Germinal center (tissue), 1 donor: ENCODE measurements at regions not wholly inside any gene's neighbourhood (a gene's known extent, or its start where the extent isn't known, plus 50 kb on each side); places are given as distances from the start of the nearest gene placed in this dataset.
A peak's percentile ranks its signal among the peaks of the same experiment; 100 is the strongest.

Source experiments
- DNase-seq: peaks from one replicate; pipeline ENCODE4 v3.0.0; 2012; ENCODE audit warnings: mixed read lengths, low spot score

GRCh38 chr11:128327274-128327673 is 260.1 kb downstream of the ETS1 start:
- no peak for DNase-seq

GRCh38 chr11:128326791-128327190 is 260.6 kb downstream of the ETS1 start:
- no peak for DNase-seq

DNA sequence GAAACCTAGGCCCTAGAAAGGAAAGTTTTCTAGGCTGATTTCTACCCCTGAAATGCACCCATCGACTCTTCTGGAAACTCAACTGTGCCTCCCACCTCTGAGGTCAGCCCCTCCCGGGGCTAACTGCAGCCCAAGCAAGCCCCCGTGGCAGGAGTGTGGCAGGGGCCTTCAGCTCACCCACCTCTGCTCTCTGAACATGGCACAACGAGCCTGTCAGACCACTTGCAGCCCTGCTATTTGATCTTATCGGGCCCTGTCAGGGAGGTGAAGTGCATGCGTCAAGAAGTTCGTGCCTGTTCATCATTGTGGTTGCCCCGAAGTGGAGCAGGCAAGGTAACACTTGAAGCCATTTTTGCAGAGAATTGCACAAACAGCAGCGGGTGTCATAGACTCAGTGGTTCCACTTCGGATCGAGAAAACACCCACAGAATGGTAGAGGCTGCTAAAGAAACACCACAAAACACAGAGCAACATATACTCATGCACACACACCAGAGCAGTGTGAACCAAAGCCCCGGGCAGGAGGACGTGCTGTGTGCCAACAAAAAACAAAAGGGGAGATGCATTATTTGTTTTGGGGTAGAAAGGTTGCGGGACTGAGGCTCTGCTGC is 262.7 kb downstream of the ETS1 start:
- DNase-seq, result no peak

DNA sequence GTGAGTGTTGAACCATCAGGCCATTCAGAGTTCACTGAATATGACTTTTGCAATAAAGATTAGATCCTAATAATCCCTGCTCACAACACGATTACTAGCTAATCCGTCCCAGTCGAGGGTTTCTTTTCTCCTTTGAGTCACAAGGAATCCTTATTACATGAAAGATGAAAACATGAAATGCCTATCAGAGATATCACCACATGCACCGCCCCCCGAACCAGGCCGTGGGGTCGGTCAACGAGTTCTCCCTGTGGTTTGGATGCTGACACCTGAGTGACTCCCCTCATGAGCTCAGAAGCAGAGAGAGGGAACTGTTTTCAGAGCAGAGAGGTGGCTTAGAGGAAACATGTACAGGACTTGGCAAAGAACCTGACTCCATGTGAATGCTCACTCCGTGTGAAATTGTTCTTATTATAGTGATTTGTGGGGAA is 263.3 kb downstream of the ETS1 start:
- DNase-seq, result no peak

- DNase-seq, result peak; percentile 45
Measured at GRCh38 chr11:128323381-128323780, 264.0 kb downstream of the ETS1 start.

- DNase-seq, result peak; percentile 15
Measured at GRCh38 chr11:128318856-128319474, 268.4 kb downstream of the ETS1 start.

- DNase-seq, result no peak
Measured at GRCh38 chr11:128316541-128317227, 270.7 kb downstream of the ETS1 start.

- DNase-seq, result no peak
Measured at GRCh38 chr11:128315933-128316332, 271.4 kb downstream of the ETS1 start.

GRCh38 chr11:128313931-128314330 is 273.4 kb downstream of the ETS1 start:
- DNase-seq, result no peak

GRCh38 chr11:128311742-128312719 is 275.3 kb downstream of the ETS1 start:
- no peak for DNase-seq

- DNase-seq, result no peak
Measured at GRCh38 chr11:128310676-128311445, 276.5 kb downstream of the ETS1 start.

GRCh38 chr11:128310005-128310404 is 277.4 kb downstream of the ETS1 start:
- DNase-seq, result no peak

GRCh38 chr11:128308794-128309193 is 278.6 kb downstream of the ETS1 start:
- no peak for DNase-seq

- no peak for DNase-seq
Measured at GRCh38 chr11:128305588-128305987, 281.8 kb downstream of the ETS1 start.

- no peak for DNase-seq
Measured at GRCh38 chr11:128304666-128305485, 282.5 kb downstream of the ETS1 start.

DNA sequence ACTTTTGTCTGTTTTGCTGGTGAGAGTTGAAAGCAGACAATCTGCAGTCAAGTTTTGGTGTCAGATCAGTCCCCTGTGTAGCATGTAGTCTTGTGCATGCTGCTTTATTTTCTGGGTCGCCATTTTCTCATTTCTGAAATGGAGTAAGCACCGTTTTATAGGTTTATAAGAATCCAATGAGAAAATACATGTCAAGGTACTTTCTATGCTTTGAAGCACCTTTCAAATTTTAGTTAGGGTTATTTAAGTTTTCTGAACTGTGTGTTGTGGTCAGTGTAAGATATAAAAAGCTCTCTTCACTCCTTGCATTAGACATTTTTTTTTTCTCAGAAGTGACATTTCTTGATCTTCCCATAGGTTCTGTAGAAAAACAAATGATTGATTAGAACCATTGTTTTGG is 283.2 kb downstream of the ETS1 start:
- no peak for DNase-seq

GRCh38 chr11:128303383-128303782 is 284.0 kb downstream of the ETS1 start:
- no peak for DNase-seq

GRCh38 chr11:128302425-128303186 is 284.8 kb downstream of the ETS1 start:
- DNase-seq, result peak; percentile 43

GRCh38 chr11:128301756-128302155 is 285.6 kb downstream of the ETS1 start:
- no peak for DNase-seq

GRCh38 chr11:128300785-128301184 is 286.6 kb downstream of the ETS1 start:
- no peak for DNase-seq
